Adrenal gland (tissue), 5 donors: ENCODE measurements at regions not wholly inside any gene's neighbourhood (a gene's known extent, or its start where the extent isn't known, plus 50 kb on each side); places are given as distances from the start of the nearest gene placed in this dataset.

Experiments used
- POLR2A ChIP-seq, 2 donors: fragments of 450-650 bp; IDR thresholded peaks; one replicate each; pipeline ENCODE4 v1.6.1; 2017; ENCODE audit warnings: antibody characterized with exemption in 2 of 2, mild to moderate bottlenecking in 2 of 2, moderate library complexity in 1 of 2
- TF ChIP-seq, protein P1 (sequence below), 6 experiments: fragments of 450-650 bp in 4 of 6; fragments of 200-600 bp in 2 of 6; sonication (generic) in 1 of 6; IDR thresholded peaks; 1 replicate in 5 of 6; 2 replicates in 1 of 6; pipeline versions ENCODE4 v1.5.1 to v1.8.0; 2016 to 2021; ENCODE audit warnings: antibody characterized with exemption in 6 of 6, mild to moderate bottlenecking in 2 of 6, moderate library complexity in 1 of 6
- donor health status: DM: no; HTN: no; CAD: no.

DNA sequence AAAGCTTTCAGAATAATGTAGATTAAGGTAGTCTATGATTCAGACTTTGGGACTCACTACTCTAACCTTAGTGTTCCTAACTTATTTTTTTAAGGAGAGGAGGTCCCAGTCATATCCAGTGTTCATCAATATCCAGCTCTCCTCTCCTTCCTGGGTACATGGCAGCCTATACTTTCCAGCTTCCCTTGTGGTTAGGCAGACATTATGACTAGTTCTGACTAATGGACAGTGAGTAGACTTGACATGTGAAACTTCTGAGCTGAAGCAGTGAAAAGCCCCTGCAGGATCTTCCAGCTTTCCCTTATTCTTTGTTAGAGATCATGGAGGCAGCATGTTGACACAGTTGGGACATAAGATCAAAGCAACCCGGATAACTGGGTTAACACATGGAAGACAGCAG, 144.2 kb downstream of the PTPRU start:
- TF ChIP-seq, protein P1, sequence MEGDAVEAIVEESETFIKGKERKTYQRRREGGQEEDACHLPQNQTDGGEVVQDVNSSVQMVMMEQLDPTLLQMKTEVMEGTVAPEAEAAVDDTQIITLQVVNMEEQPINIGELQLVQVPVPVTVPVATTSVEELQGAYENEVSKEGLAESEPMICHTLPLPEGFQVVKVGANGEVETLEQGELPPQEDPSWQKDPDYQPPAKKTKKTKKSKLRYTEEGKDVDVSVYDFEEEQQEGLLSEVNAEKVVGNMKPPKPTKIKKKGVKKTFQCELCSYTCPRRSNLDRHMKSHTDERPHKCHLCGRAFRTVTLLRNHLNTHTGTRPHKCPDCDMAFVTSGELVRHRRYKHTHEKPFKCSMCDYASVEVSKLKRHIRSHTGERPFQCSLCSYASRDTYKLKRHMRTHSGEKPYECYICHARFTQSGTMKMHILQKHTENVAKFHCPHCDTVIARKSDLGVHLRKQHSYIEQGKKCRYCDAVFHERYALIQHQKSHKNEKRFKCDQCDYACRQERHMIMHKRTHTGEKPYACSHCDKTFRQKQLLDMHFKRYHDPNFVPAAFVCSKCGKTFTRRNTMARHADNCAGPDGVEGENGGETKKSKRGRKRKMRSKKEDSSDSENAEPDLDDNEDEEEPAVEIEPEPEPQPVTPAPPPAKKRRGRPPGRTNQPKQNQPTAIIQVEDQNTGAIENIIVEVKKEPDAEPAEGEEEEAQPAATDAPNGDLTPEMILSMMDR (IDR thresholded peaks at IDR 0.05): no peak
- TF ChIP-seq POLR2A (IDR thresholded peaks at IDR 0.05): no peak
